CD8-positive, alpha-beta memory T cell (primary cell): ENCODE measurements at regions not wholly inside any gene's neighbourhood (a gene's known extent, or its start where the extent isn't known, plus 50 kb on each side); places are given as distances from the start of the nearest gene placed in this dataset.
A peak's percentile ranks its signal among the peaks of the same experiment; 100 is the strongest.

ENCODE experiments used
- CTCF ChIA-PET: fragments of 350-600 bp; sonication (Branson Sonifier 250); formaldehyde crosslinking; loops from one replicate; lab custom pipeline; 2021; ENCODE audit warnings: antibody characterized with exemption; lab: Charles Lee
- POLR2A ChIA-PET: fragments of 350-600 bp; sonication (Branson Sonifier 250); formaldehyde crosslinking; loops from one replicate; lab custom pipeline; 2021; ENCODE audit warnings: antibody characterized with exemption; lab: Charles Lee
- DNase-seq, 5 donors: peaks; one replicate each; pipeline versions ENCODE4 v3.0.0 to v3.0.0-alpha.2; 2020 to 2022; ENCODE audit warnings: mixed read lengths in 1 of 5
- H3K27ac ChIP-seq: one replicate; pipeline ENCODE4 v1.7.0; 2013; ENCODE audit warnings: low read depth, mild to moderate bottlenecking, low read length, moderate library complexity
- H3K27me3 ChIP-seq: 2 replicates; pipeline ENCODE4 v1.7.0; 2013; ENCODE audit warnings: low read length, mild to moderate bottlenecking; ENCODE audit not compliant: insufficient read depth, poor library complexity, severe bottlenecking
- H3K36me3 ChIP-seq: 2 replicates; pipeline ENCODE4 v1.7.0; 2013; ENCODE audit warnings: mild to moderate bottlenecking, low read length, moderate library complexity; ENCODE audit not compliant: insufficient read depth
- H3K4me1 ChIP-seq: 2 replicates; pipeline ENCODE4 v1.7.0; 2013; ENCODE audit warnings: mild to moderate bottlenecking, low read length, moderate library complexity; ENCODE audit not compliant: insufficient read depth
- H3K4me3 ChIP-seq: 2 replicates; pipeline ENCODE4 v1.7.0; 2013; ENCODE audit warnings: mild to moderate bottlenecking, low read length
- H3K9me3 ChIP-seq: 2 replicates; pipeline ENCODE4 v1.7.0; 2013; ENCODE audit warnings: mild to moderate bottlenecking, low read length
- H3K27ac Mint-ChIP-seq, 8 donors: one replicate each; pipeline ENCODE4 v1.8.0; 2020 to 2021; ENCODE audit warnings: mixed read lengths in 8 of 8, mild to moderate bottlenecking in 6 of 8, inconsistent platforms in 3 of 8, moderate library complexity in 3 of 8
- H3K27me3 Mint-ChIP-seq, 2 donors: one replicate each; pipeline ENCODE4 v1.8.0; 2020 to 2021; ENCODE audit warnings: mixed read lengths in 2 of 2, mild to moderate bottlenecking in 1 of 2, moderate library complexity in 1 of 2
- H3K36me3 Mint-ChIP-seq, 3 donors: one replicate each; pipeline ENCODE4 v1.8.0; 2020 to 2021; ENCODE audit warnings: mixed read lengths in 3 of 3, inconsistent platforms in 1 of 3, mild to moderate bottlenecking in 1 of 3
- H3K4me1 Mint-ChIP-seq, 3 donors: one replicate each; pipeline ENCODE4 v1.8.0; 2020 to 2021; ENCODE audit warnings: mixed read lengths in 3 of 3, inconsistent platforms in 1 of 3, mild to moderate bottlenecking in 1 of 3
- H3K4me3 Mint-ChIP-seq, 7 donors: one replicate each; pipeline ENCODE4 v1.8.0; 2020 to 2021; ENCODE audit warnings: mixed read lengths in 7 of 7, mild to moderate bottlenecking in 6 of 7, moderate library complexity in 4 of 7, inconsistent platforms in 2 of 7
- H3K9me3 Mint-ChIP-seq, 5 donors: one replicate each; pipeline ENCODE4 v1.8.0; 2020 to 2022; ENCODE audit warnings: mixed read lengths in 5 of 5, mild to moderate bottlenecking in 3 of 5, moderate library complexity in 2 of 5, inconsistent platforms in 1 of 5

DNA sequence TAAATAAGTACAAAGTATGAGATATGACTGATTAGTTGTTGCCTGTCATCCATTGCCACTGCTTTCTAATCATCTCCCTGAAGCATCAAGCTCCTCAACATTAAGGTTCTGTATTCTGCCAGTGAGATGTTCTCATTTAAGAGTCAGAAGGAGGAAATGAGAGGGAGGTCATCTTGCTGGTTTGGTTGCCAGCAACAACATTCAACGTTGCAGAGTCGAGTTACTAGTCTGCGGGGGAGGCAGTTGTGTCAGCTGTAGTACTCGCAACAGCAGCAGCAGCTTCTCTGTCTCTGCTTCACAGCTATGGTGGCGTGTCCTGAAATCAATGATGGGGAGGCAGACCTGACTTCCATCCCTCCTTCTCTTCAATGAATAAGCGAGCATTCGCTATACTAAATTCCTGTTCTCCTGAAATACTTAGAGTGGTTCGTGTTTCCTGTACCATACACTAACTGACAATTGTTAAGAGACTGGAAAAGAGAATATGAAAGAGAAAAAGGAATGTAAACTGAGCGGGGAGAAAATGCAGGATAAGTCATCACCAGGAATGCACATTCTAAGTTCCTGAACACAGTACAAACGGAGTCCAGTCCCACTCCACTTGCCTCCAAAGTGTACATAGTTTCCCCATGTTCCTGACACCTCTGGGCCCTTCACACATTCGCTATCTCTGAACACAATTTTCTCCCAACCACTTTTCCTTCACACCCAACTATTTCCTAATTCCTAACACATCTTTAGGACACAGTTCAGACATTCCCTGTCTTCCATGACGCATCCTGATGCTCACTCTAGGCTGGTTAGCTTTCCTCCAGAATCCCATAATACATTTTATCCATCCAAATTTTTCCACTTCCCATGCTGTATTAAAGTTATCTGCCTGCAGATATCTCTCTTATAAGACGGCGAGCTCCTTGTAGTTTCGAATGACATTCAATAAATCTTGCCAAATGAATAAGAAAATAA, 263.0 kb downstream of the KLF12 start:
- Mint-ChIP-seq H3K36me3 (peaks cover 0 to 13% (median 3%) of the 10 kb centered on the region in 3 donors), H3K9me3 (no peaks in the 10 kb centered on the region), H3K27me3 (no peaks in the 10 kb centered on the region), H3K4me1 (peaks cover 53 to 75% (median 73%) of the 10 kb centered on the region in 3 donors), H3K4me3 (no peak overlapping the region), H3K27ac (peak overlapping the region; percentile 16 to 91 (median 60))
- CTCF ChIA-PET = no interaction called here
- Histone ChIP-seq H3K9me3 (no peaks in the 10 kb centered on the region), H3K4me1 (peaks cover 23% of the 10 kb centered on the region), H3K27me3 (no peaks in the 10 kb centered on the region), H3K36me3 (no peaks in the 10 kb centered on the region), H3K27ac (no peak overlapping the region), H3K4me3 (no peak overlapping the region)
- no peak for DNase-seq
- POLR2A ChIA-PET = no interaction called here

GRCh38 chr13:73870036-73870741, 264.0 kb downstream of the KLF12 start:
- no peak overlapping the region for H3K27ac ChIP-seq
- CTCF ChIA-PET = interaction anchor here (1.3 kb wide), 1 partner anchor 416 kb away, joined by 4 read pairs; no protein-coding TSS in a partner anchor
- H3K36me3 Mint-ChIP-seq = peaks cover 0 to 15% (median 4%) of the 10 kb centered on the region in 3 donors

DNA sequence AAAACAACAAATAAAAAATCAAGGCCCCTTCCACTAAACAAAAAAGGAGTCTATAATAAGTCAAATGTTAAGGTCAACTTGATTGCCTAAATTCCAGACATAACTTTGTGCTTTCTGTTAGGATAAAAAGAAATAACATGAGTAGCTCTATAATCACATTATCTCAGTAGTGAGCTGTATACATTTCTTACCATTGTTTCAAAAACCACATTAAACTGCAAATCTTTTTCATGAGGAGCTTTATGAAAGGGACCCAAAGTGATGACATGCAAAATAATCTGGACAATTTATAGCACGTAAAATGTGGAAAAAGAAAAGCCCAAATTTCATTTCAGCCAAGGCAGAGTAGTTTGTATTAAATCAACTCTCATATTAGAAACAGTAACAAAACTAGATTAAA, 269.2 kb downstream of the KLF12 start:
- no peaks in the 10 kb centered on the region for H3K9me3 Mint-ChIP-seq
- H3K27me3 Mint-ChIP-seq = no peaks in the 10 kb centered on the region
- Histone ChIP-seq H3K27me3 (no peaks in the 10 kb centered on the region), H3K27ac (no peak overlapping the region), H3K4me3 (no peak overlapping the region), H3K9me3 (no peaks in the 10 kb centered on the region), H3K36me3 (no peaks in the 10 kb centered on the region), H3K4me1 (peaks cover 9% of the 10 kb centered on the region)
- DNase-seq = no peak
- CTCF ChIA-PET = no interaction called here
- H3K36me3 Mint-ChIP-seq = peaks cover 0 to 10% (median 2%) of the 10 kb centered on the region in 3 donors
- peaks cover 50 to 79% (median 75%) of the 10 kb centered on the region in 3 donors for H3K4me1 Mint-ChIP-seq
- POLR2A ChIA-PET = interaction anchor here (0.5 kb wide), 1 partner anchor 26 kb away, joined by 3 read pairs; no protein-coding TSS in a partner anchor
- H3K27ac Mint-ChIP-seq = peak overlapping the region in 5 of 8 donors; percentile 0 to 56 (median 14)
- no peak overlapping the region for H3K4me3 Mint-ChIP-seq

More at GRCh38 chr13:73870036-73870741, 264.0 kb downstream of the KLF12 start:
- Mint-ChIP-seq H3K9me3 (no peaks in the 10 kb centered on the region), H3K4me1 (peaks cover 58 to 84% (median 76%) of the 10 kb centered on the region in 3 donors), H3K27ac (peak overlapping the region; percentile 16 to 86 (median 54)), H3K27me3 (no peaks in the 10 kb centered on the region), H3K4me3 (peak overlapping the region in 1 of 7 donors; percentile 11)
- Histone ChIP-seq H3K9me3 (no peaks in the 10 kb centered on the region), H3K36me3 (no peaks in the 10 kb centered on the region), H3K4me1 (peaks cover 23% of the 10 kb centered on the region), H3K27me3 (no peaks in the 10 kb centered on the region), H3K4me3 (no peak overlapping the region)
- POLR2A ChIA-PET = no interaction called here
- peak in 1 of 5 donors; percentile 6 for DNase-seq

GRCh38 chr13:73861136-73861535, 273.1 kb downstream of the KLF12 start:
- Histone ChIP-seq H3K27me3 (no peaks in the 10 kb centered on the region), H3K9me3 (no peaks in the 10 kb centered on the region), H3K4me3 (no peak overlapping the region), H3K36me3 (no peaks in the 10 kb centered on the region), H3K4me1 (peaks cover 3% of the 10 kb centered on the region), H3K27ac (no peak overlapping the region)
- Mint-ChIP-seq H3K9me3 (no peaks in the 10 kb centered on the region), H3K4me3 (peak overlapping the region in 3 of 7 donors; percentile 3 to 74 (median 3)), H3K27me3 (no peaks in the 10 kb centered on the region), H3K36me3 (peaks cover 0 to 19% (median 2%) of the 10 kb centered on the region in 3 donors), H3K27ac (peak overlapping the region; percentile 4 to 84 (median 48)), H3K4me1 (peaks cover 56 to 81% (median 78%) of the 10 kb centered on the region in 3 donors)
- ChIA-PET CTCF (no interaction called here), POLR2A (no interaction called here)
- no peak for DNase-seq

DNA sequence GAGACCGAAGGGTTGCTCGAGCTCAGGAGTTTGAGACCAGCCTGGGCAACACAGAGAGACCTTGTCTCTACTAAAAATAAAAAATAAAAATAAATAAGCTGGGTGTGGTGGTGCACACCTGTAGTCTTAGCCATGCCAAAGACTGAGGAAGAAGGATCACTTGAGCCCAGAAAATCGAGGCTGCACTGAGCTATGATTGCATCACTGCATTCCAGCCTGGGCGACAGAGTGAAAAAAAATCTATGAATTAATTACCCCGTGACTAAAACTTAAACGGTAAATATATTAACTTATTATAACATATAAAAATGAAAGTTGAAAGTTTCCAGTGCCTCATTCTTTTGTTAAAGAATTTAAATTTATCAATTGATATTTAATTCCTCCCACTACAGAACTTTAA, 273.7 kb downstream of the KLF12 start:
- peaks cover 3% of the 10 kb centered on the region for H3K4me1 ChIP-seq
- no peak for DNase-seq
- no peaks in the 10 kb centered on the region for H3K9me3 ChIP-seq
- H3K4me3 Mint-ChIP-seq = peak overlapping the region in 3 of 7 donors; percentile 7 to 65 (median 46)
- H3K27me3 ChIP-seq = no peaks in the 10 kb centered on the region
- no peaks in the 10 kb centered on the region for H3K27me3 Mint-ChIP-seq
- POLR2A ChIA-PET = no interaction called here
- no peaks in the 10 kb centered on the region for H3K36me3 ChIP-seq
- CTCF ChIA-PET = interaction anchor here (0.9 to 1.3 kb wide), 2 partner anchors 53 to 426 kb away, joined by 3 read pairs; no protein-coding TSS in a partner anchor
- H3K27ac ChIP-seq = no peak overlapping the region
- H3K36me3 Mint-ChIP-seq = peaks cover 0 to 17% (median 4%) of the 10 kb centered on the region in 3 donors
- no peak overlapping the region for H3K4me3 ChIP-seq
- H3K9me3 Mint-ChIP-seq = no peaks in the 10 kb centered on the region
- peak overlapping the region in 5 of 8 donors; percentile 21 to 85 (median 72) for H3K27ac Mint-ChIP-seq
- peaks cover 50 to 79% (median 76%) of the 10 kb centered on the region in 3 donors for H3K4me1 Mint-ChIP-seq

- DNase-seq = peak in 1 of 5 donors; percentile 16
- no peak overlapping the region for H3K27ac ChIP-seq
- Mint-ChIP-seq H3K4me3 (peak overlapping the region; percentile 46 to 70 (median 62)), H3K9me3 (no peaks in the 10 kb centered on the region), H3K4me1 (peaks cover 44 to 78% (median 76%) of the 10 kb centered on the region in 3 donors), H3K27ac (peak overlapping the region; percentile 41 to 85 (median 73)), H3K36me3 (peaks cover 3 to 23% (median 10%) of the 10 kb centered on the region in 3 donors), H3K27me3 (no peaks in the 10 kb centered on the region)
- no peaks in the 10 kb centered on the region for H3K27me3 ChIP-seq
- H3K4me1 ChIP-seq = peaks cover 3% of the 10 kb centered on the region
- POLR2A ChIA-PET = interaction anchor here (0.8 kb wide), 1 partner anchor 168 kb away, joined by 3 read pairs; no protein-coding TSS in a partner anchor
- CTCF ChIA-PET = interaction anchor here (0.7 to 1.3 kb wide), 3 partner anchors 53 to 426 kb away, joined by 3 read pairs; no protein-coding TSS in a partner anchor
- no peaks in the 10 kb centered on the region for H3K9me3 ChIP-seq
- H3K36me3 ChIP-seq = no peaks in the 10 kb centered on the region
- no peak overlapping the region for H3K4me3 ChIP-seq
Measured at GRCh38 chr13:73859841-73860240, 274.4 kb downstream of the KLF12 start.

GRCh38 chr13:73857106-73857505, 277.1 kb downstream of the KLF12 start:
- Mint-ChIP-seq H3K27ac (peak overlapping the region in 1 of 8 donors; percentile 27), H3K27me3 (no peaks in the 10 kb centered on the region), H3K4me1 (peaks cover 41 to 70% (median 69%) of the 10 kb centered on the region in 3 donors), H3K36me3 (peaks cover 3 to 33% (median 18%) of the 10 kb centered on the region in 3 donors), H3K4me3 (no peak overlapping the region), H3K9me3 (no peaks in the 10 kb centered on the region)
- H3K9me3 ChIP-seq = no peaks in the 10 kb centered on the region
- H3K4me3 ChIP-seq = no peak overlapping the region
- POLR2A ChIA-PET = no interaction called here
- no peak overlapping the region for H3K27ac ChIP-seq
- DNase-seq = no peak
- CTCF ChIA-PET = no interaction called here
- no peaks in the 10 kb centered on the region for H3K36me3 ChIP-seq
- peaks cover 3% of the 10 kb centered on the region for H3K4me1 ChIP-seq
- no peaks in the 10 kb centered on the region for H3K27me3 ChIP-seq
